OCI-LY7 (cell line): ENCODE measurements at regions not wholly inside any gene's neighbourhood (a gene's known extent, or its start where the extent isn't known, plus 50 kb on each side); places are given as distances from the start of the nearest gene placed in this dataset.

Experiments
- BruUV-seq: library from RNA; stranded (reverse); fragments of 400-500 nt; replicated peaks from 2 replicates; lab custom pipeline; 2021; lab: Mats Ljungman, UMichigan
- CTCF ChIA-PET: fragments of 300-600 bp; sonication (Branson Sonifier 250); formaldehyde crosslinking; loops from one replicate; lab custom pipeline; 2022; ENCODE audit warnings: antibody characterized with exemption; ENCODE audit not compliant: unreplicated experiment; lab: Charles Lee
- POLR2A ChIA-PET: fragments of 300-600 bp; sonication (Branson Sonifier 250); formaldehyde crosslinking; loops from one replicate; lab custom pipeline; 2022; ENCODE audit warnings: antibody characterized with exemption; lab: Charles Lee
- DNase-seq: peaks from one replicate; pipeline ENCODE4 v3.0.0-alpha.2; 2015; ENCODE audit warnings: low spot score
- H2AFZ ChIP-seq: fragments of 200-600 bp; sonication (generic), shearing (Covaris generic); 2 replicates; pipeline ENCODE4 v1.6.1; 2014; ENCODE audit warnings: mild to moderate bottlenecking, antibody characterized with exemption, low read length, moderate library complexity
- H3K27ac ChIP-seq: fragments of 200-600 bp; sonication (generic); 2 replicates; pipeline ENCODE4 v1.5.1; 2014; ENCODE audit warnings: mixed run types, low read depth, mild to moderate bottlenecking, moderate library complexity, low read length, inconsistent platforms; ENCODE audit not compliant: poor library complexity, severe bottlenecking
- H3K36me3 ChIP-seq: fragments of 200-600 bp; sonication (generic); 2 replicates; pipeline ENCODE4 v1.6.1; 2014; ENCODE audit warnings: mild to moderate bottlenecking, antibody characterized with exemption, low read length, moderate library complexity, mixed read lengths; ENCODE audit not compliant: insufficient read depth
- H3K4me1 ChIP-seq: fragments of 200-600 bp; sonication (generic); 2 replicates; pipeline ENCODE4 v1.5.1; 2014; ENCODE audit warnings: mild to moderate bottlenecking, low read length; ENCODE audit not compliant: insufficient read depth, poor library complexity, severe bottlenecking
- H3K4me2 ChIP-seq: fragments of 200-600 bp; sonication (generic); 2 replicates; pipeline ENCODE4 v1.6.1; 2014; ENCODE audit warnings: mild to moderate bottlenecking, low read length
- H3K4me3 ChIP-seq: fragments of 200-600 bp; sonication (generic); 2 replicates; pipeline ENCODE4 v1.5.1; 2014; ENCODE audit warnings: mild to moderate bottlenecking, low read depth, low read length; ENCODE audit not compliant: poor library complexity, severe bottlenecking
- H3K79me2 ChIP-seq: fragments of 200-600 bp; sonication (generic); 2 replicates; pipeline ENCODE4 v1.6.1; 2016; ENCODE audit warnings: low read depth, mild to moderate bottlenecking, low read length, moderate library complexity, mixed read lengths; ENCODE audit not compliant: insufficient read depth
- H3K9me2 ChIP-seq: fragments of 200-600 bp; sonication (generic); 2 replicates; pipeline ENCODE4 v1.6.1; 2016; ENCODE audit warnings: mild to moderate bottlenecking, low read length, mixed read lengths; ENCODE audit not compliant: insufficient read depth
- H3K9me3 ChIP-seq: fragments of 200-600 bp; sonication (generic); 2 replicates; pipeline ENCODE4 v1.6.1; 2014; ENCODE audit warnings: mild to moderate bottlenecking, mixed run types, low read length, mixed read lengths
- H4K20me1 ChIP-seq: fragments of 200-600 bp; sonication (generic); 2 replicates; pipeline ENCODE4 v1.6.1; 2014; ENCODE audit warnings: mild to moderate bottlenecking, antibody characterized with exemption, low read length, moderate library complexity, mixed read lengths; ENCODE audit not compliant: insufficient read depth
- CTCF ChIP-seq: fragments of 200-600 bp; sonication (generic); conservative IDR thresholded peaks from 2 replicates; pipeline ENCODE4 v1.5.1; 2014; ENCODE audit warnings: mild to moderate bottlenecking, antibody characterized with exemption, low read length, moderate library complexity, mixed read lengths
- EZH2phosphoT487 ChIP-seq: fragments of 200-600 bp; sonication (generic); IDR thresholded peaks from 2 replicates; pipeline ENCODE4 v1.6.1; 2018; ENCODE audit warnings: low read depth, borderline replicate concordance, mild to moderate bottlenecking, mixed run types, antibody characterized with exemption, low read length, moderate library complexity, mixed read lengths
- intact Hi-C: fragments of 100-400 bp; cut with micrococcal nuclease; formaldehyde crosslinking; loops from one replicate; pipeline ENCODE4 v1.10.0; 2022; ENCODE audit not compliant: unreplicated experiment

DNA sequence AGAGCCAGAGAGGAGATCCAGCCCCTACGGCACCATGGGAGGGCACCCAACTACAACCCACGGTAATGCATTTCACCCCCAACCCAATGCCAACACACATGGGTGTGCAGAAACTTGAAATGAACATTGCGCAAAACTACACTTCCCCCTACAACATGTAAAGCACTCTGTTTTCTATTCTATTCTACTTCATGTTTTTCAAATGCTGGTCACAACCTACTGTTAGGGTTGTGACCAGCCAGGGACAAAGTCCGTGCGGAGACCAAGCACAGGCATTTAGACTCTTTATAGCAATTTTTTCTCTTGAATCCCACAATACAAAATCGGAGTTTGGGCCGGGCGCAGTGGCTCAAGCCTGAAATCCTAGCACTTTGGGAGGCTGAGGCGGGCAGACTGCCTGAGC, 90.6 kb downstream of the MRPL14 start:
- DNase-seq = no peak
- BruUV-seq = no TSS peak
- no peaks in the 10 kb centered on the region for H3K9me3 ChIP-seq
- CTCF ChIA-PET = no interaction called here
- TF ChIP-seq EZH2phosphoT487 (no peak), CTCF (no peak)
- H3K79me2 ChIP-seq = no peaks in the 10 kb centered on the region
- intact Hi-C loops = no loop called here
- no peak overlapping the region for H3K27ac ChIP-seq
- H3K36me3 ChIP-seq = no peaks in the 10 kb centered on the region
- peaks cover 5% of the 10 kb centered on the region for H3K4me1 ChIP-seq
- H3K4me2 ChIP-seq = no peak overlapping the region
- H4K20me1 ChIP-seq = no peaks in the 10 kb centered on the region
- no peak overlapping the region for H3K4me3 ChIP-seq
- no peak overlapping the region for H2AFZ ChIP-seq
- no peaks in the 10 kb centered on the region for H3K9me2 ChIP-seq
- POLR2A ChIA-PET = interaction anchor here (0.9 kb wide), 1 partner anchor 77 kb away, joined by 5 read pairs; no protein-coding TSS in a partner anchor

- intact Hi-C loops = no loop called here
- Histone ChIP-seq H4K20me1 (no peaks in the 10 kb centered on the region), H3K27ac (no peak overlapping the region), H3K36me3 (no peaks in the 10 kb centered on the region), H3K4me2 (no peak overlapping the region), H2AFZ (no peak overlapping the region), H3K4me1 (peaks cover 5% of the 10 kb centered on the region), H3K79me2 (no peaks in the 10 kb centered on the region), H3K9me3 (no peaks in the 10 kb centered on the region), H3K9me2 (no peaks in the 10 kb centered on the region), H3K4me3 (no peak overlapping the region)
- DNase-seq = no peak
- POLR2A ChIA-PET = interaction anchor here (0.5 to 0.9 kb wide), 2 partner anchors 77 to 431 kb away, joined by 3 to 5 read pairs; no protein-coding TSS in a partner anchor
- BruUV-seq = no TSS peak
- CTCF ChIA-PET = no interaction called here
- no peak for TF ChIP-seq CTCF
- no peak for TF ChIP-seq EZH2phosphoT487
These were observed 91.1 kb downstream of the MRPL14 start for GRCh38 chr6:44036196-44036595.

- intact Hi-C loops = no loop called here
- ChIA-PET CTCF (no interaction called here), POLR2A (interaction anchor here (0.5 to 0.6 kb wide), 2 partner anchors 431 to 530 kb away, joined by 3 read pairs; no protein-coding TSS in a partner anchor)
- no peaks in the 10 kb centered on the region for H3K36me3 ChIP-seq
- no peak overlapping the region for H2AFZ ChIP-seq
- H3K4me1 ChIP-seq = peaks cover 5% of the 10 kb centered on the region
- no peaks in the 10 kb centered on the region for H4K20me1 ChIP-seq
- H3K9me3 ChIP-seq = no peaks in the 10 kb centered on the region
- H3K4me3 ChIP-seq = no peak overlapping the region
- peak; percentile 10 for DNase-seq
- TF ChIP-seq CTCF = no peak
- no peak for TF ChIP-seq EZH2phosphoT487
- H3K79me2 ChIP-seq = no peaks in the 10 kb centered on the region
- no peak overlapping the region for H3K27ac ChIP-seq
- H3K4me2 ChIP-seq = no peak overlapping the region
- BruUV-seq = no TSS peak
- no peaks in the 10 kb centered on the region for H3K9me2 ChIP-seq
These were observed 91.6 kb downstream of the MRPL14 start for GRCh38 chr6:44035621-44036020.
